ENCODE measurements at regions not wholly inside any gene's neighbourhood (a gene's known extent, or its start where the extent isn't known, plus 50 kb on each side); places are given as distances from the start of the nearest gene placed in this dataset.

GRCh38 chr1:68322096-68322495 lies 89.8 kb upstream of the WLS start:
- TF ChIP-seq CTCF (IDR thresholded peaks at IDR 0.05): no peak
- no peak for TF ChIP-seq POLR2AphosphoS5 (IDR thresholded peaks at IDR 0.05)
- no peak for TF ChIP-seq EP300 (IDR thresholded peaks at IDR 0.05)
- TF ChIP-seq POLR2A (IDR thresholded peaks at IDR 0.05): no peak
- Histone ChIP-seq H3K27me3 (no peaks in the 10 kb centered on the region), H3K4me1 (peaks cover 0 to 40% (median 0%) of the 10 kb centered on the region in 4 donors), H3K4me3 (no peak overlapping the region), H3K27ac (peak overlapping the region in 2 of 5 donors; percentile 58 to 59), H3K9me3 (no peaks in the 10 kb centered on the region), H3K36me3 (no peaks in the 10 kb centered on the region)
- DNase-seq: no peak
- 77 to 93% (median 90%) methylated on average over 4 of the region's 4 CpGs for WGBS, 5 donors
- intact Hi-C loops (cut with DNase I; ENCODE audit: low total_unique reads): loop anchor here (5.0 kb wide), 1 partner anchor 205 kb away; no protein-coding TSS in a partner anchor

GRCh38 chr1:68321084-68321685 lies 88.9 kb upstream of the WLS start:
- intact Hi-C loops (cut with DNase I; ENCODE audit: low total_unique reads): loop anchor here (5.0 kb wide), 1 partner anchor 204 kb away; no protein-coding TSS in a partner anchor

GRCh38 chr1:68320349-68320748 lies 88.0 kb upstream of the WLS start:
- WGBS, 5 donors: 72 to 82% (median 79%) methylated on average over 4 of the region's 4 CpGs
- H3K9me3 ChIP-seq: no peaks in the 10 kb centered on the region
- TF ChIP-seq CTCF (IDR thresholded peaks at IDR 0.05) (no peak), EP300 (IDR thresholded peaks at IDR 0.05) (no peak), POLR2AphosphoS5 (IDR thresholded peaks at IDR 0.05) (no peak), POLR2A (IDR thresholded peaks at IDR 0.05) (no peak)
- intact Hi-C loops (cut with DNase I; ENCODE audit: low total_unique reads): loop anchor here (5.0 kb wide), 1 partner anchor 203 kb away; no protein-coding TSS in a partner anchor
- no peak overlapping the region for H3K27ac ChIP-seq
- H3K27me3 ChIP-seq: no peaks in the 10 kb centered on the region
- peaks cover 0 to 40% (median 0%) of the 10 kb centered on the region in 4 donors for H3K4me1 ChIP-seq
- H3K4me3 ChIP-seq: no peak overlapping the region
- DNase-seq: no peak
- H3K36me3 ChIP-seq: no peaks in the 10 kb centered on the region

More at GRCh38 chr1:68321084-68321685, 88.9 kb upstream of the WLS start:
- Histone ChIP-seq H3K27ac (peak overlapping the region in 1 of 5 donors; percentile 58), H3K4me3 (no peak overlapping the region), H3K9me3 (no peaks in the 10 kb centered on the region), H3K4me1 (peaks cover 0 to 40% (median 0%) of the 10 kb centered on the region in 4 donors), H3K27me3 (no peaks in the 10 kb centered on the region), H3K36me3 (no peaks in the 10 kb centered on the region)
- peak; percentile 82 to 89 for DNase-seq
- TF ChIP-seq POLR2A (IDR thresholded peaks at IDR 0.05): no peak
- no peak for TF ChIP-seq EP300 (IDR thresholded peaks at IDR 0.05)
- peak in 5 of 7 experiments; percentile 58 to 75 (median 71) for TF ChIP-seq CTCF (IDR thresholded peaks at IDR 0.05)
- TF ChIP-seq POLR2AphosphoS5 (IDR thresholded peaks at IDR 0.05): peak in 1 of 3 donors; percentile 29
- WGBS, 5 donors: 12 to 23% (median 18%) methylated on average over 5 to 6 of the region's 6 CpGs

- TF ChIP-seq EP300 (IDR thresholded peaks at IDR 0.05): no peak
- no peak for TF ChIP-seq CTCF (IDR thresholded peaks at IDR 0.05)
- no peak for TF ChIP-seq POLR2AphosphoS5 (IDR thresholded peaks at IDR 0.05)
- TF ChIP-seq POLR2A (IDR thresholded peaks at IDR 0.05): no peak
- no peaks in the 10 kb centered on the region for H3K36me3 ChIP-seq
- WGBS, 5 donors: 60 to 66% (median 61%) methylated on average over 5 of the region's 5 CpGs
Observed at GRCh38 chr1:68319907-68320306, 87.6 kb upstream of the WLS start.

More at GRCh38 chr1:68319907-68320306, 87.6 kb upstream of the WLS start:
- no peaks in the 10 kb centered on the region for H3K27me3 ChIP-seq
- intact Hi-C loops (cut with DNase I; ENCODE audit: low total_unique reads): loop anchor here (5.0 kb wide), 1 partner anchor 203 kb away; no protein-coding TSS in a partner anchor
- H3K4me3 ChIP-seq: no peak overlapping the region
- H3K9me3 ChIP-seq: no peaks in the 10 kb centered on the region
- H3K27ac ChIP-seq: no peak overlapping the region
- no peak for DNase-seq
- H3K4me1 ChIP-seq: peaks cover 0 to 40% (median 0%) of the 10 kb centered on the region in 4 donors
